Spleen (tissue), 11 donors: ENCODE measurements at regions not wholly inside any gene's neighbourhood (a gene's known extent, or its start where the extent isn't known, plus 50 kb on each side); places are given as distances from the start of the nearest gene placed in this dataset.

Experiments
- DNase-seq: peaks from one replicate; pipeline ENCODE4 v3.0.0-alpha.2; 2020
- H3K27ac ChIP-seq, 8 donors: fragments of 200-600 bp; sonication (generic) in 7 of 8; 1 replicate in 4 of 8; 2 replicates in 4 of 8; pipeline versions ENCODE4 v1.5.0 to v1.8.0; 2016 to 2021; ENCODE audit warnings: inconsistent platforms in 4 of 8, mild to moderate bottlenecking in 4 of 8, moderate library complexity in 1 of 8
- H3K27me3 ChIP-seq, 7 donors: fragments of 200-600 bp; sonication (generic) in 6 of 7; replicated peaks in 1 of 7; 1 replicate in 4 of 7; 2 replicates in 3 of 7; pipeline versions ENCODE4 v1.5.0 to v1.8.0; 2016 to 2021; ENCODE audit warnings: inconsistent platforms in 3 of 7, mild to moderate bottlenecking in 1 of 7
- H3K36me3 ChIP-seq, 6 donors: fragments of 200-600 bp; sonication (generic) in 5 of 6; 1 replicate in 4 of 6; 2 replicates in 2 of 6; pipeline versions ENCODE4 v1.5.0 to v1.8.0; 2016 to 2021; ENCODE audit warnings: inconsistent platforms in 2 of 6
- H3K4me1 ChIP-seq, 6 donors: fragments of 200-600 bp; sonication (generic) in 5 of 6; 1 replicate in 3 of 6; 2 replicates in 3 of 6; pipeline versions ENCODE4 v1.5.0 to v1.8.0; 2016 to 2021; ENCODE audit warnings: inconsistent platforms in 3 of 6
- H3K4me3 ChIP-seq, 8 donors: fragments of 200-600 bp; sonication (generic) in 7 of 8; 1 replicate in 4 of 8; 2 replicates in 4 of 8; pipeline versions ENCODE4 v1.5.0 to v1.8.0; 2016 to 2021; ENCODE audit warnings: inconsistent platforms in 4 of 8, mild to moderate bottlenecking in 4 of 8, moderate library complexity in 2 of 8
- H3K9me3 ChIP-seq, 8 donors: fragments of 200-600 bp; sonication (generic) in 7 of 8; 1 replicate in 4 of 8; 2 replicates in 4 of 8; pipeline versions ENCODE4 v1.5.0 to v1.8.0; 2016 to 2021; ENCODE audit warnings: inconsistent platforms in 4 of 8
- POLR2A ChIP-seq, 3 donors: fragments of 450-650 bp; IDR thresholded peaks; one replicate each; pipeline ENCODE4 v1.5.1; 2017; ENCODE audit warnings: antibody characterized with exemption in 3 of 3, mild to moderate bottlenecking in 1 of 3
- POLR2AphosphoS5 ChIP-seq, 3 donors: sonication (generic); formaldehyde crosslinking; IDR thresholded peaks; one replicate each; pipeline ENCODE4 v1.5.1; 2017; ENCODE audit warnings: antibody characterized with exemption in 3 of 3
- WGBS, 5 donors: extraction: QIAGEN DNeasy Blood & Tissue Kit in 3 of 5; methylation state at CpG; one replicate each; pipeline versions ENCODE4 v1.1.5 to v1.1.7; 2013 to 2018; 5-methylcytosine and 5-hydroxymethylcytosine counted together
- intact Hi-C: fragments of 100-400 bp; cut with DNase I; formaldehyde crosslinking; loops from one replicate; pipeline ENCODE4 v1.15.0; 2023; ENCODE audit warnings: low total_unique reads
- TF ChIP-seq, protein P1 (sequence below), 11 experiments: fragments of 200-600 bp in 7 of 11; fragments of 450-650 bp in 4 of 11; sonication (generic) in 4 of 11; IDR thresholded peaks in 8 of 11; conservative IDR thresholded peaks in 3 of 11; 1 replicate in 7 of 11; 2 replicates in 4 of 11; pipeline versions ENCODE4 v1.4.0 to v1.8.0; 2016 to 2021; ENCODE audit warnings: antibody characterized with exemption in 11 of 11, inconsistent platforms in 4 of 11, mild to moderate bottlenecking in 1 of 11
- donor health status: healthy with polysubstance abuse.
- donor health status: DM: no; HTN: no; CAD: no; lungs with moderate emphysema.
- donor health status: DM: no; HTN: no; CAD: no.
- donor health status: Bipolar disorder and iron deficiency.
- donor health status: healthy.
- donor health status: DM: no; HTN: no; CAD: no.
- donor health status: DM: yes; HTN: yes; CAD: no.

DNA sequence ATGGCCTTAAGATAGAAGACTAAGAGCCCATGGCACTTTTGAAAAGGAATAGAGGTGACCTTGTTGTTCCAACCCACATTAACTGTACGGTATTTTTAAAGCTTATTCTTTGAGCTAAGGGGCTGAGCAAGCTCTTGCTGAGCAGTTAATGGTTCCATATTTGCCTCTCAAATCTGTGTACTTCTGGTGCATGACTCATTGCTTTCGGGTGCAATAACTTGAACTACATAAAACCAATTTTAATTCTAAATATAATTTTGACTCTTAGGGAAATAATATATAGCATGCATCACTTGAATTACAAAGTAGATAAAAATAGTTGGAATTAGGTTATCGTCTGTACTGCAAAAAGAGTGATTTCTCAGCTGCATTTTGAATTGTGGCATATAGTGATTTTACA is 348.1 kb upstream of the CITED2 start:
- intact Hi-C loops: no loop called here
- 66 to 86% (median 83%) methylated on average over 3 of the region's 3 CpGs for WGBS, 5 donors
- no peaks in the 10 kb centered on the region for H3K36me3 ChIP-seq

DNA sequence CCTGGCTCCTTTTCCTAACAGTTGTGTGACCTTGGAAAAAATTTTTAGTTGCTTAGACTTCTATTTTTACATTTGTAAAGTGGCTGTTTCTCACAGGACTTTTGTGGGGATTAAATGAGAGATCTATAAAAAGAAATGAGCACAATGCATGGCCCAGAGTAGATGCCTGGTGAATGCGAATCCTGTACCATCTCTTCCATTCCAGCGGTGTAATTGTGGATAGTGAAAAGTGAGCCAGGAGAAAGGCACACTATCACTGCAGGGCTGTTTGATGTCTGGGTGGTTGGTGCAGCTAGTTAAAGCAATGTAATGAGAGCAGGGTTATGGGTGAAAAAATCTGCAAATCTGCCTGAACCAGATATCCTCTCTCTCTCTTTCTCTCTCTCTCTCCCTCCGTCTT is 347.5 kb upstream of the CITED2 start:
- TF ChIP-seq POLR2A (IDR thresholded peaks at IDR 0.05) (no peak), POLR2AphosphoS5 (IDR thresholded peaks at IDR 0.05) (no peak)
- TF ChIP-seq, protein P1, sequence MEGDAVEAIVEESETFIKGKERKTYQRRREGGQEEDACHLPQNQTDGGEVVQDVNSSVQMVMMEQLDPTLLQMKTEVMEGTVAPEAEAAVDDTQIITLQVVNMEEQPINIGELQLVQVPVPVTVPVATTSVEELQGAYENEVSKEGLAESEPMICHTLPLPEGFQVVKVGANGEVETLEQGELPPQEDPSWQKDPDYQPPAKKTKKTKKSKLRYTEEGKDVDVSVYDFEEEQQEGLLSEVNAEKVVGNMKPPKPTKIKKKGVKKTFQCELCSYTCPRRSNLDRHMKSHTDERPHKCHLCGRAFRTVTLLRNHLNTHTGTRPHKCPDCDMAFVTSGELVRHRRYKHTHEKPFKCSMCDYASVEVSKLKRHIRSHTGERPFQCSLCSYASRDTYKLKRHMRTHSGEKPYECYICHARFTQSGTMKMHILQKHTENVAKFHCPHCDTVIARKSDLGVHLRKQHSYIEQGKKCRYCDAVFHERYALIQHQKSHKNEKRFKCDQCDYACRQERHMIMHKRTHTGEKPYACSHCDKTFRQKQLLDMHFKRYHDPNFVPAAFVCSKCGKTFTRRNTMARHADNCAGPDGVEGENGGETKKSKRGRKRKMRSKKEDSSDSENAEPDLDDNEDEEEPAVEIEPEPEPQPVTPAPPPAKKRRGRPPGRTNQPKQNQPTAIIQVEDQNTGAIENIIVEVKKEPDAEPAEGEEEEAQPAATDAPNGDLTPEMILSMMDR (IDR thresholded peaks at IDR 0.05 in 8 of 11, conservative IDR thresholded peaks at IDR 0.05 in 3 of 11): no peak
- Histone ChIP-seq H3K4me3 (no peak overlapping the region), H3K9me3 (peaks cover 0 to 7% (median 0%) of the 10 kb centered on the region in 8 donors), H3K27me3 (no peaks in the 10 kb centered on the region), H3K27ac (no peak overlapping the region), H3K4me1 (no peaks in the 10 kb centered on the region), H3K36me3 (no peaks in the 10 kb centered on the region)
- intact Hi-C loops: no loop called here
- 85 to 93% (median 91%) methylated on average over 3 of the region's 3 CpGs for WGBS, 5 donors
- DNase-seq: no peak

More for the DNA sequence above, 348.1 kb upstream of the CITED2 start:
- no peaks in the 10 kb centered on the region for H3K27me3 ChIP-seq
- H3K9me3 ChIP-seq: peaks cover 0 to 7% (median 0%) of the 10 kb centered on the region in 8 donors
- TF ChIP-seq, protein P1 (IDR thresholded peaks at IDR 0.05 in 8 of 11, conservative IDR thresholded peaks at IDR 0.05 in 3 of 11): no peak
- TF ChIP-seq POLR2A (IDR thresholded peaks at IDR 0.05) (no peak), POLR2AphosphoS5 (IDR thresholded peaks at IDR 0.05) (no peak)
- no peaks in the 10 kb centered on the region for H3K4me1 ChIP-seq
- H3K27ac ChIP-seq: no peak overlapping the region
- DNase-seq: no peak
- no peak overlapping the region for H3K4me3 ChIP-seq

DNA sequence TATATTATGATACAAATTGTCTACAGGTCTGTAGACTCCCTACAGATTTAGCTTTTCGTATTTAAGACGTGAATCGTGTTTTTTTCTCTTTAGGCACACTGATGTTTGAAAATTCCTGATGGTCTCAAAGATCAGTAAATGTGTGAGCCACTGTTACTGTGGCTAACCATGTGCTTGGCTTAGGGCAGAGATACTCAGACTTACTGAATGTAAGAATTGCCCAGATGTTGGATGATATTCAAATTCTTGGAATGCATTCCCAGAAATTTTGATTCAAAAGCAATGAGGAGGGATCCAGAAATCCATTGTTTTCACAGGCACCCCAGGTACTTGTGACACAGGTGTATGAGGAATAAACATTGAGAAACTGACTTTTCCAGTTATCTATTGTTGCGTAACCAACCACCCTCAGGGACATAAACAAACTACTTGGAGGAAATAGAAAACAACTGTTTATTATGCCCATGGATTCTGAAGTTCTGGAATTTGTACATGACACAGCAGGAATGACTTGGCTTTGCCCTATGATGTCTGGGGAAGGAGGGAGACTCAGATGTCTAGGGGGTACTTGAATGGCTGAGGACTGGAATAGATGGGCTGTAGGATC is 339.6 kb upstream of the CITED2 start:
- WGBS, 5 donors: 86 to 95% (median 91%) methylated on average over 4 of the region's 4 CpGs

DNA sequence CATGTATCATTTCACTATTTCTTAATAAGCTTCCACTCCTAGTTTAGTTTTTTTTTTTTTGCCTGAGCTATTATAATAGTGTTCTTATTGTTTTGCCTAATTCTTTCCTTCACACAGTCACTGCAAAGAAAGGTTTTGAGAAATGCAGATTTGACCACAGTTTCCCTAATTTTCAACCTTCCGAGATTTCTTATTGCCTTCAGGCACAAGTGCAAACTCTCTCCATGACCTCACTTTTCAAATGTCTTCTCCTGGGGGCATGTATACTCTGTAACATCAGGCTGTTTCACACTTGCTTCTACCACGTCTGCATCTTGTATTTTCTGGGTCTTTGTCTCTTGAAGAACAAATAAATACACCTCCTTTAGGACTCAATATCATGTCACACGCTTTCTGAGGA is 339.0 kb upstream of the CITED2 start:
- H3K4me1 ChIP-seq: peaks cover 0 to 4% (median 0%) of the 10 kb centered on the region in 6 donors
- TF ChIP-seq, protein P1 (IDR thresholded peaks at IDR 0.05 in 8 of 11, conservative IDR thresholded peaks at IDR 0.05 in 3 of 11): no peak
- no peak for TF ChIP-seq POLR2AphosphoS5 (IDR thresholded peaks at IDR 0.05)
- no peak for TF ChIP-seq POLR2A (IDR thresholded peaks at IDR 0.05)
- intact Hi-C loops: no loop called here
- no peak overlapping the region for H3K4me3 ChIP-seq
- H3K9me3 ChIP-seq: no peaks in the 10 kb centered on the region
- WGBS, 5 donors: 66 to 87% (median 73%) methylated on average over 3 of the region's 3 CpGs
- DNase-seq: no peak
- H3K27ac ChIP-seq: no peak overlapping the region
- H3K36me3 ChIP-seq: no peaks in the 10 kb centered on the region
- peaks cover 0 to 3% (median 0%) of the 10 kb centered on the region in 7 donors for H3K27me3 ChIP-seq

More for the DNA sequence above, 339.6 kb upstream of the CITED2 start:
- TF ChIP-seq POLR2AphosphoS5 (IDR thresholded peaks at IDR 0.05) (no peak), POLR2A (IDR thresholded peaks at IDR 0.05) (no peak)
- TF ChIP-seq, protein P1 (IDR thresholded peaks at IDR 0.05 in 8 of 11, conservative IDR thresholded peaks at IDR 0.05 in 3 of 11): no peak
- no peaks in the 10 kb centered on the region for H3K9me3 ChIP-seq
- H3K36me3 ChIP-seq: no peaks in the 10 kb centered on the region
- intact Hi-C loops: no loop called here
- H3K4me1 ChIP-seq: no peaks in the 10 kb centered on the region
- peaks cover 0 to 3% (median 0%) of the 10 kb centered on the region in 7 donors for H3K27me3 ChIP-seq
- H3K4me3 ChIP-seq: no peak overlapping the region
- no peak for DNase-seq
- H3K27ac ChIP-seq: no peak overlapping the region
